ENCODE measurements at regions not wholly inside any gene's neighbourhood (a gene's known extent, or its start where the extent isn't known, plus 50 kb on each side); places are given as distances from the start of the nearest gene placed in this dataset.

DNA sequence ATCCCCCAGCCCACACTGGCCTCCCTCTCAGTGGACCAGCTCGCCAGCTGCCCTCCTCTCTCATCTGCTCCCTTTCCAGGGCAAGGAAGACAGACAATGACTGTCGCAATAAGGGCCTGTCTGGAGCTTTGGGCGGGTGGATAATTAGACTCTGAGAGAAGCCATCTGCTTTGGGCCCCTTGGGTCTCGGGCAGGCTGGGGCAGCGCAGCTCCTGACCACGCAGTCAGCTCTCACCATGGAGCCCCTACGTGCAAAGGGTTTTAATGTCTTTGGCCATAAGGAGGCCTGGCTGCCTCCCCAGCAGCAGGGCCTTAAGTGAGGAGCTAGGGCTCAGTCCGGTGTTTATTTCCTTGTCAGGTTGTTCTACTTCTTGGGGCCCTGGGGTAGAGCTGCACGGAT, 153.9 kb downstream of the CHST1 start:
- Histone ChIP-seq H3K36me3 (no peaks in the 10 kb centered on the region), H3K27ac (no peak overlapping the region), H3K9me3 (no peaks in the 10 kb centered on the region), H3K4me3 (no peak overlapping the region), H3K4me1 (no peaks in the 10 kb centered on the region), H3K27me3 (ENCODE audit: low read depth) (no peaks in the 10 kb centered on the region)
- DNase-seq (no peak), ATAC-seq (no peak)
- TF ChIP-seq, protein P1, sequence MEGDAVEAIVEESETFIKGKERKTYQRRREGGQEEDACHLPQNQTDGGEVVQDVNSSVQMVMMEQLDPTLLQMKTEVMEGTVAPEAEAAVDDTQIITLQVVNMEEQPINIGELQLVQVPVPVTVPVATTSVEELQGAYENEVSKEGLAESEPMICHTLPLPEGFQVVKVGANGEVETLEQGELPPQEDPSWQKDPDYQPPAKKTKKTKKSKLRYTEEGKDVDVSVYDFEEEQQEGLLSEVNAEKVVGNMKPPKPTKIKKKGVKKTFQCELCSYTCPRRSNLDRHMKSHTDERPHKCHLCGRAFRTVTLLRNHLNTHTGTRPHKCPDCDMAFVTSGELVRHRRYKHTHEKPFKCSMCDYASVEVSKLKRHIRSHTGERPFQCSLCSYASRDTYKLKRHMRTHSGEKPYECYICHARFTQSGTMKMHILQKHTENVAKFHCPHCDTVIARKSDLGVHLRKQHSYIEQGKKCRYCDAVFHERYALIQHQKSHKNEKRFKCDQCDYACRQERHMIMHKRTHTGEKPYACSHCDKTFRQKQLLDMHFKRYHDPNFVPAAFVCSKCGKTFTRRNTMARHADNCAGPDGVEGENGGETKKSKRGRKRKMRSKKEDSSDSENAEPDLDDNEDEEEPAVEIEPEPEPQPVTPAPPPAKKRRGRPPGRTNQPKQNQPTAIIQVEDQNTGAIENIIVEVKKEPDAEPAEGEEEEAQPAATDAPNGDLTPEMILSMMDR (IDR thresholded peaks at IDR 0.05): no peak
- intact Hi-C loops (cut with DNase I): no loop called here

DNA sequence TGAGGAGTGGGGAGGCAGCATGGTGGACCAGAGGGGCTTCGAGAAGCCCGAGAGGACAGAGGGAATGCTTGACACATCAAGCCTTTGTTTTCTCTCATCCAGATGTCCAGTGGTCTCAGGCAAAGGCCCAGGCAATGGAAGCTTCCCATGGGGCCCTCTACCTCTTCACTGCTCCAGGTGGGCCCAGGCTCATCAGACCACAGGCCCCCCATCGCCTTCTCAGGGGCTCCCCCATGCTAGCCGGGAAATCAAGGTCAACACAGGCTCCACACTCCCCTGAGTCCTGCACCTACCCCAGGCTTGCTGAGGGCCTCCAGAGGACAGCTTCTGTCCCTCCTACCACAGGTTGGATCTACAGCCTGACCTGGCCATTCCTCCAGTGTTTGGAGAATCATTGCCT, 157.5 kb downstream of the CHST1 start:
- H3K36me3 ChIP-seq: no peaks in the 10 kb centered on the region
- TF ChIP-seq, protein P1 (IDR thresholded peaks at IDR 0.05): no peak
- intact Hi-C loops (cut with DNase I): no loop called here
- no peak for ATAC-seq
- H3K4me3 ChIP-seq: no peak overlapping the region
- no peaks in the 10 kb centered on the region for H3K9me3 ChIP-seq
- H3K4me1 ChIP-seq: no peaks in the 10 kb centered on the region
- no peaks in the 10 kb centered on the region for H3K27me3 ChIP-seq (ENCODE audit: low read depth)
- no peak overlapping the region for H3K27ac ChIP-seq
- DNase-seq: no peak

DNA sequence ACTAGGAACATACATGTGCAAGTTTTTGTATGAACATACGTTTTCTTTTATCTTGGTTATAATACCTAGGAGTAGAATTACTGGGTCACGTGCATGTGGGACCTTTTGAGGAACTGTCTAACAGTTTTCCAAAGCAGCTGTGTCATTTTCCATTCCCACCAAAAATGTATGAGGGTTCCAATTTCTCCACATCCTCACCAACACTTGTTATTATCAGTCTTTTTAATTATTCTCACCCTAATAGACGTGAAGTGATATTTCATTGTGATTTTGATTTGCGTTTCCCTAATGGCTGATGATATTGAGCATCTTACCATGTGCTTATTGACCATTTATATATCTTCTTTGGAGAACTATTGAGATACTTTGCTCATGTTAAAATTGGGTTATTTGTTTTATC, 162.1 kb downstream of the CHST1 start:
- Histone ChIP-seq H3K4me3 (no peak overlapping the region), H3K9me3 (no peaks in the 10 kb centered on the region), H3K27me3 (ENCODE audit: low read depth) (no peaks in the 10 kb centered on the region), H3K4me1 (no peaks in the 10 kb centered on the region), H3K27ac (no peak overlapping the region), H3K36me3 (no peaks in the 10 kb centered on the region)
- DNase-seq (no peak), ATAC-seq (no peak)
- intact Hi-C loops (cut with DNase I): no loop called here
- TF ChIP-seq, protein P1 (IDR thresholded peaks at IDR 0.05): no peak

DNA sequence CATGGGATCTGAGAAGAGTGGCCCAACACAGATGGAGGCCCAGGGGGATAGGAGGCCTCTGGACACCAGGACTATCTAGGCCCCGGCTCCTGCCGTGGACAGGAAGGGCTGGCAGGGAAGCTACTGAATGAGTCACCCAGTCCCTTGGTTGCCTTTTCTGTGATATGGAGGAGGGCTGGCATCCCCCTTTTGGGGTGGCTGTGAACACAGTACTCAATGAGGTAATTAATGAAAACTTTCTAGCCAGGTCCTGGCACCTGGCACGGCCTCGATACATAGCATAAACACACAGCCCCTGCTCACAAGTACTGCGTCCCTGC, 163.2 kb downstream of the CHST1 start:
- ATAC-seq (no peak), DNase-seq (no peak)
- intact Hi-C loops (cut with DNase I): no loop called here
- Histone ChIP-seq H3K36me3 (no peaks in the 10 kb centered on the region), H3K4me3 (no peak overlapping the region), H3K27me3 (ENCODE audit: low read depth) (no peaks in the 10 kb centered on the region), H3K4me1 (no peaks in the 10 kb centered on the region), H3K27ac (no peak overlapping the region), H3K9me3 (no peaks in the 10 kb centered on the region)
- TF ChIP-seq, protein P1 (IDR thresholded peaks at IDR 0.05): no peak

DNA sequence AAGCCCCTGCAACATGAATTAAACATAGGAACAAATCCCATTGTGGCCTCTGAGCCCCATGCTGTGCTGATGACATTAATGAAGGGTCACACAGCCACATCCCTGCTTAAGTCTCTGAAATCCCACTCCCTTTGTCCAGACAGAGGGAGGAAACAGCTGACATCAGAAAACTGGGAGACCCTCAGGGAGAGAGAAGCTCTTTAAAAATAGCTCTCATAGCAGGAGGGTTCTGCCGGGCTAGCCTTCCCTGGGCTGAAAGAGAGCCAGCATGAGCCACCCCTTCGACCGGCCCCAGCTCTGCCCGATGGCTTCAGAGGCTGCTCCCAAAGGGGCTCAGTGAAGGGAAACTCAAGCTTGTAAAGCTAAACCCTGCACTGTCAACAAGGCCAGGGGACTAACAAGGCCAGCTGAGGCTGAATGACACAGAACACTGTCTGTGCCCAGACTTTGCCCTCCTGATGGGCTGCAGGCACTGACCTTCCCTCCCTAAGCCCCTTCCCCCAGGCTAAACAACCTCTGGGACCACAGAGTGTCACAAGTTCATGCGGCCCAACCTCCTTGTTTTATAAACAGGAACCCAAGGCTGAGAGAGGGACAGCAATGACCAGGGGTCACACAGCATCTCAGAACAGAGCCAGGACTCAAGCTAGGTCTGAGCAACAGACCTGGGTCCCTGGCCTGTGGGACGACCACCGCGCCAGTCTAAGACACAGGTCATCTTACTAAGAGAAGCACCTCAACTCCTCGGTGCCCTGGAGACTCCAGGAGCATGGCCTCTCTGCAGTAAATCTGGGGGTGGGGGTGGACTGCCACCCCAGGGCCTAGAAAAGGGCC, 163.8 kb downstream of the CHST1 start:
- intact Hi-C loops (cut with DNase I): no loop called here
- no peaks in the 10 kb centered on the region for H3K4me1 ChIP-seq
- TF ChIP-seq, protein P1 (IDR thresholded peaks at IDR 0.05): no peak
- H3K27me3 ChIP-seq (ENCODE audit: low read depth): no peaks in the 10 kb centered on the region
- DNase-seq (no peak), ATAC-seq (no peak)
- H3K36me3 ChIP-seq: no peaks in the 10 kb centered on the region
- H3K4me3 ChIP-seq: no peak overlapping the region
- H3K27ac ChIP-seq: no peak overlapping the region
- H3K9me3 ChIP-seq: no peaks in the 10 kb centered on the region
